Left lobe of liver (tissue), 2 donors: ENCODE measurements at regions not wholly inside any gene's neighbourhood (a gene's known extent, or its start where the extent isn't known, plus 50 kb on each side); places are given as distances from the start of the nearest gene placed in this dataset.
"Not testable (repeated sequence)": the region's sequence is repeated elsewhere in the genome, so short reads cannot be mapped to it uniquely, and the experiment has no call there.

Experiments
- ATAC-seq: fragments of 200-7000 bp; cut with Tn5 transposase; one replicate; pipeline ENCODE4 v1.9.1; 2020; ENCODE audit warnings: mild to moderate bottlenecking, moderate library complexity
- DNase-seq: peaks from one replicate; pipeline ENCODE4 v3.0.0-alpha.2; 2020; ENCODE audit warnings: low spot score
- donor health status: DM: no; HTN: no; CAD: no; lungs with moderate emphysema.
- donor health status: DM: no; HTN: yes; CAD: no.

DNA sequence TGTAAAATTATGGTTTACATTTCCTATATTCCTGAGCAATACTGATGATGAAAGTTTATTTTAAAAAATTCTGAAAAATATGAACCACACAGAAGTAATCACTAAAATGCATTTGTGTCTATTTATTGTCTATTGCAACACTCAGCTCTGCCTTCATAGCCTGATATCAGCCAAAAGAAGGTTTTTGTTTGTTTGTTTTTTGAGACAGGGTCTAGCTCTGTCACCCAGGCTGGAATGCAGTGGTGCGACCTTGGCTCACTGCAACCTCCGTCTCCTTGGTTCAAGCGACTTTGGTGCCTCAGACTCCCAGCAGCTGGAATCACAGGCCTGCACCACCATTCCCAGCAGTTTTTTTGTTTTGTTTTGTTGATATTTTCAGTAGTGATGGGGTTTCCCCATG lies 1560.2 kb downstream of the SI start:
- DNase-seq: no peak
- no peak for ATAC-seq

DNA sequence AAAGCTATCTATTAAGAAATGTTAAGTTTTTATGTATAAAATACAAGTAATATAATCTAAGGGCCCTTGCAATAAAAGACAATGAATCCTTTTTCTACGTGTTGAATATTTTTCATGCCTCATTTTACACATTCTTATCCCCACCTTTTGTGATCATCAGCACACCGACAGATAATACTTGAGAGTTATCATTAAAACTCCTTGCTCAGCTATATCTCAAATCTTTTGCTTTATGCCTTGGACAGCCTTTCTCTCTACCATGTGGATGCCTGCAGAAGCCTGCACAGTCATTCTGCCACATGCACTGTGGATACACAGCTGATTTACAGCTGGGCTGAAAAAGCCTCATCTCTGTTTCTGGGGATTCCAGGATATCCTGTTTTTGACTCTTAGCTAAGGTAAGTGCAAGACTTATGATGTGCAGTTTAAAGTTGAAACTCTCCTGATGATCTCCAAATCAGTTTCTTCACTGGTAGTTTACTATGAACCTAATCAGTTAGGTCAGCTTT lies 1565.1 kb downstream of the SI start:
- ATAC-seq: no peak
- no peak for DNase-seq

DNA sequence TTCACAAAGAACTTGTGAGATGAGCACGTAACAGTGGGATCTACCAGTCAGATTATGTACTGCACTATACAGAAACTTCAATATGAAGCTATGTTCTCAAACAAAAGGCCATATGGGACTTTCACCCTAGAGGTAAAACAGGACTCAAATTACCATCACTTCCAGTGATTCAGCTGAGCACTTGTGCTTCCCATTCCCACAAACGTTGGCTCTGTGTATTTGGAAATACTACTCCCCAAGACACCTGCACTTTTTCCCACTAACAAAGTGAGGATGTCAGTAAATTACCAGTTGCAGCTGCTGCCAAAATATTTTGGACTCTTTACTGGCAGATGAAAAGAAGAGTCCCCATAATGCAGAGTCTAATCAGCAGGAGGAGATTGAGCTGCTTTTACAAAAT lies 1570.1 kb downstream of the SI start:
- no peak for ATAC-seq

DNA sequence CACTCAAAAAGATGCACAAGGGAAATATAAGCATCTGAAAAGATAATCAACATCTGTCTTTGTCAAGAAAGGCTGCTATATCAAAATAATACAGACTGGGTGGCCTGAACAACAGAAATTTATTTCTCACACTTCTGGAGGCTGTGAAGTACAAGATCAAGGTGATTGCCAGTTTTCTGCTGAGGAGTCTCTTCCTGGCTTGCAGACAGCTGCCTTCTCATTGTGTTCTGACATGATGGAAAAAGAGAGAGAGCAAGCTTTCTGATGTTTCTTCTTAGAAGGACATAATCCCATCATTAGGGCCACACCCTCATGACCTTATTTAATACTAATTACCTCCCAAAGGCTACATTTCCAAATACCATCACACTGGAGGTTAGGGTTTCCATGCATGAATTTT lies 1573.3 kb downstream of the SI start:
- ATAC-seq: no peak

More for the DNA sequence above, 1570.1 kb downstream of the SI start:
- no peak for DNase-seq

DNA sequence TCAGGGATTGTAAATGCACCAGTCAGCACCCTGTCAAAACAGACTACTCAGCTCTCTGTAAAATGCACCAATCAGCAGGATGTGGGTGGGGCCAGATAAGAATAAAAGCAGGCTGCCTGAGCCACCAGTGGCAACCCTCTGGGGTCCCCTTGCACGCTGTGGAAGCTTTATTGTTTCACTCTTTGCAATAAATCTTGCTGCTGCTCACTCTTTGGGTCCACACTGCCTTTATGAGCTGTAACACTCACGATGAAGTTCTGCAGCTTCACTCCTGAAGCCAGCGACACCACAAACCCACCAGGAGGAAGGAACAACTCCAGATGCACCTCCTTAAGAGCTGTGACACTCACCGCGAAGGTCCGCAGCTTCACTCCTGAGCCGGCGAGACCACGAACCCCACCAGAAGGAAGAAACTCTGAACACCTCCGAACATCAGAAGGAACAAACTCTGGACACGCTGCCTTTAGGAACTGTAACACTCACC lies 1578.5 kb downstream of the SI start:
- DNase-seq, ATAC-seq: not testable (repeated sequence)

More for the DNA sequence above, 1573.3 kb downstream of the SI start:
- DNase-seq: no peak

DNA sequence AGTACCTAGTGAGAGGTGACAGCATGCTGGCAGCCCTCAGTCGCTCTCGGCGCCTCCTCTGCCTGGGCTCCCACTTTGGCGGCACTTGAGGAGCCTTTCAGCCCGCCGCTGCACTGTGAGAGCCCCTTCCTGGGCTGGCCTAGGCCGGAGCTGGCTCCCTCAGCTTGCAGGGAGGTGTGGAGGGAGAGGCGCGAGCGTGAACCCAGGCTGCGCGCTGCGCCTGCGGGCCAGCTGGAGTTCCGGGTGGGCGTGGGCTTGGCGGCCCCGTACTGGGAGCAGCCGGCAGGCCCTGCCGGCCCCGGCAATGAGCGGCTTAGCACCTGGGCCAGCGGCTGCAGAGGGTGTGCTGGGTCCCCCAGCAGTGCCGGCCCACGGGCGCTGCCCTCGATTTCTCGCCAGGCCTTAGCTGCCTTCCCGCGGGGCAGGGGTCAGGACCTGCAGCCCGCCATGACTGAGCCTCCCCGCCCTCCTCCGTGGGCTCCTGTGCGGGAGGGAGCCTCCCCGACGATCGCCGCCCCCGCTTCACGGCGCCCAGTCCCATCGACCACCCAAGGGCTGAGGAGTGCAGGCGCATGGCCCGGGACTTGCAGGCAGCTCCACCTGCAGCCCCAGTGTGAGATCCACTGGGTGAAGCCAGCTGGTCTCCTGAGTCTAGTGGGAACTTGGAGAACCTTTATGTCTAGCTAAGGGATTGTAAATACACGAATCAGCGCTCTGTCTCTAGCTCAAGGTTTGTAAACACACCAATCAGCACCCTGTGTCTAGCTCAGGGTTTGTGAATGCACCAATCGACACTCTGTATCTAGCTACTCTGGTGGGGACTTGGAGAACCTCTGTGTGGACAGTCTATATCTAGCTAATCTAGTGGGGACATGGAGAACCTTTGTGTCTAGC lies 1579.2 kb downstream of the SI start:
- not testable (repeated sequence) for ATAC-seq, DNase-seq

DNA sequence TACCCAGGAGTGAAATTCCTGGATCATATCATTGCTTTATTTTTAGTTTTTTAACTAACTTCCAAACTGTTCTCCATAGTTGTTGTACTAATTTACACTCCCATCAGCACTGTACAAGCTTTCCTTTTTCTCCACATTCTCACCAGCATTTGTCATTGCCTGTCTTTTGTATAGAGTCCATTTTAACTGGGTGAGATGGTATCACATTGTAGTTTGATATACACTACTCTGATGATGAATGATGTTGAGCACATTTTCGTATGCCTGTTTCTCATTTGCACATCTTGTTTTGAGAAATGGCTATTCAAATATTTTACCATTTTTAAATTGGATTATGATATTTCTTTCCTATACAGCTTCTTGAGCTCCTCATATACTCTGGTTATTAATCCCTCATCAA lies 1586.6 kb downstream of the SI start:
- DNase-seq (no peak), ATAC-seq (no peak)

DNA sequence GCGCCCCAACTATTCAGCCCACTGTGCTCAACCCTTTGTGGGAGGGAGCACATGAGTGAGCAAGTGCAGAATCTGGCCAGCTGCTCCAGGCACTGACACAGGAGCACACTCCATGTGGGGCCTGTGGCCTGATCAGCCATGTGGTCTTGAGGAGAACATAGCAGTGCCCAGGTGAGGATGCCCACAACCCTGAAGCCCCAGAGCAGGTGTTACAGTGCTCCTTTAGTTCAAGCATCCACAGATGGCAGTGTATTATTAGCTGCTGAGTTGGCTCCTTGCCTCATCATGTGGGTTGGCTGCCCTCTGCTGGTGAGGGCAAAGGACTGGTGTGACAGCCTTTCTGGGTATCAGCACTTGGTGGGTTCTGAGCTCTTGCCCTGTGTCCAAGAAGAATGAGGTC lies 1588.2 kb downstream of the SI start:
- peak; percentile 54 for DNase-seq
- peak; percentile 90 for ATAC-seq

DNA sequence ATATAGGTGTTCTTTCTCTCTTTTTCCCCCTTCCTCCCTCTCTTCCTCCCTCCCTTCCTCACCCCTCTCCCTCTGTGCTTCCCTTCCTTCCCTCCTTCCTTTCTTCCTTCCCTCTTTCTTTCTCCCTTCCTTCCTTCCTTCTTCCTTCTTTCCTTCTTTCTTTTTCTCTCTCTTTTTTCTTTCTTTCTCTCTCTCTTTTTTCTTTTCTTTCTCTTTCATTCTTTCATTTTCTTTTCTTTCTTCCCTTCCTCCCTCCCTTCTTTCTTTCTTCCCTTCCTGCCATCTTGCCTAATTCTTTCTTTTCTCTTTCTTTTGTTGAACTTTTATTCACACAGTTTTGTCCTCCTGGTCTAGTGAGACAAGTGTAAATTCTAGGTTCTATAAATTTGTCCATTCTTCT lies 1595.6 kb downstream of the SI start:
- DNase-seq (no peak), ATAC-seq (no peak)

DNA sequence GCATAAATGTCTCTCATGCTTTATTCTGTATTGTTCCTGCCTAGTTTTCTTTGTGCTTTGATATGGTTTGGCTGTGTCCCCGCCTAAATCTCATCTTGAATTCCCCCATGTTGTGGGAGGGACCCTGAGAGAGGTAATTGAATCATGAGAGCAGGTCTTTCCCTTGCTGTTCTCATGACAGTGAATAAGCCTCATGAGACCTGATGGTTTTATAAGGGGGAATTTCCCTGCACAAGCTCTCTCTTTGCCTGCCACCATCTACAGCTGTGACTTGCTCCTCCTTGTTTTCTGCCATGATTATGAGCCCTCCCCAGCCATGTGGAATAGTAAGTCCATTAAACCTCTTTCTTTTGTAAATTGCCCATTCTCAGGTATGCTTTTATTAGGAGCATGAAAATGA lies 1596.6 kb downstream of the SI start:
- ATAC-seq (no peak), DNase-seq (no peak)

DNA sequence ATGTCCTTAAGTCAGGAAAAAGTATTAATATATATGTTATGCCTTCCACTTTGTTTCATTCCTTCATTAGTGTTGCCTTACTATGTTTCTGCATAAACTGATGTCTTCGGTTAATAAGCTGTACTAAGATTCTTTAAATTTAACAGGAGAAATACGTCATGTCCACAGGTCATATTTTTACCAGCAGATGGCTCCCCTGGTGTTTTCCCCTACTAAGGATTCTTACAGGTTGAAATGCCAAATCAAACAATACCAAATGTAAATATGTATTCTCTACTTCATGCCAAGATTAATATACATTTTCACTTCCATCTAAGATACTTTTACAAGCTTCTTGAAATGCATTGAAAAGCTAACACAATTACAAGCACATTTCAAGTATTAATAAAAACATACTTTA lies 1602.1 kb downstream of the SI start:
- DNase-seq: no peak

DNA sequence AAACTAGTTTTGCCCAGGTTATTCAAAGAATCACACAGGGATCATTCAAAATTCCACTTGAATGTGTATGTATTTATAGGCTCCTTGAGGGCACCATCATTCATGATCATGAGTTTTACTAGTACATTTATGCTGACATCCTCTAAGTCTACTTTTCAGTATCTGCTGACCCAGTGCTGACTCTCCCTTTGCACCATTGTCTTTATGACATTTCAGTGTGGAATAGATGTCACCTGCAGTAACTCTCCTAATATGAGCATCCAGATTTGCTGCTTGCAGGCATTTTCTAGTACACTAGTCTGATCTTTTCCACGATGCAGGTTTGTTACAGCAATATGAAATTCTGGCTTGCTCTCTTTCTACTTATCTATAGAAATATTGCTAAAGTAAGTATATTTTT lies 1603.5 kb downstream of the SI start:
- DNase-seq (no peak), ATAC-seq (no peak)

More for the DNA sequence above, 1602.1 kb downstream of the SI start:
- ATAC-seq: peak; percentile 65

DNA sequence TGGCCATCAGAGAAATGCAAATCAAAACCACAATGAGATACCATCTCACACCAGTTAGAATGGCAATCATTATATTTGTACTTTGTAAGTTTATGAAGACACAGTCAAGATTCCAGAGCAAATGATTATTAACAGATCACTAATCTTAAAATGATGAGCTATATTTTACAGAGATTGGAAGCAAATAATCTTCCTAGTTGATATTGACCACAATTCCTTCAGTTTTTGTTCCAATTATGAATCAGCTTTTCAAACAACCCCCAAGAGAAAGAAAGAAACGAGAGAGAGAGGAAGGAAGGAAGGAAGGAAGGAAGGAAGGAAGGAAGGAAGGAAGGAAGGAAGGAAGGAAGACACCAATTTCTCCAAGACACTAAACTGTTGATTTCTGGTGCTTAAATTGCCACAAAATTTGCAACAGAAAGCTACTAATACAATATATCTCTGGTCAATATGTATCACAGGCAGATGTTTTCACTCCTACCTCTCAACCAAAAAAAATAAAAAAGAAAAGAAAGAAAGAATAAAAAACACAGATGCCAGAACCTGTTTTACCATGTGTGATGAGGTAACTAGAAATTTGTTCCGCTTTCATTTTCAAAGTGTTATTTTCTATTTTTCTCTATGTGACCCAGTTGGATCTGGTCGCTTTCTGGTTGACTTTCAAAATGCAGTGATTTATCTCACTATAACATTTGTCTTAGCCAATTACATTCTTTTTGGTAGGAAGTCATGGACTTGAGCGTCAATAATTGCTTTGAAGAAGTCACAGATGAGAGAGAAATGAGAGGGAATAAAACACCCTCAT lies 1609.6 kb downstream of the SI start:
- no peak for DNase-seq
- ATAC-seq: no peak

DNA sequence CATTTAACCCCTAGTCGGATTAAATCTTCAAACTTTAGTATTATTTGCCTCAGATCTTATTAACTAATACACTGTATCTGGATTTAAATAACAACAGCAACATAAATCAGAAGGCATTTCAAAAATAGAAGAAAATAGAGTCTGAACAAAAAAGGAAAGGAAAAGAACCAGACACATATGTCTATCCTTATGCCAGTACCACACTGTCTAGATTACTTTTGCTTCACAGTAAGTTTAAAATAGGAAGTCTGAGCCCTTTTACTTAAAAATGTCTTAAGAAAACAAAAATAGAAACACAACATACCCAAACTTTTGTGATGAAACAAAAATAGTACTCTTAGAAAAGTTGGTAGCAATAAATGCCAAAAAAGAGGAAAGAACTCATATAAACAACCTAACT lies 1615.8 kb downstream of the SI start:
- DNase-seq (no peak), ATAC-seq (no peak)

DNA sequence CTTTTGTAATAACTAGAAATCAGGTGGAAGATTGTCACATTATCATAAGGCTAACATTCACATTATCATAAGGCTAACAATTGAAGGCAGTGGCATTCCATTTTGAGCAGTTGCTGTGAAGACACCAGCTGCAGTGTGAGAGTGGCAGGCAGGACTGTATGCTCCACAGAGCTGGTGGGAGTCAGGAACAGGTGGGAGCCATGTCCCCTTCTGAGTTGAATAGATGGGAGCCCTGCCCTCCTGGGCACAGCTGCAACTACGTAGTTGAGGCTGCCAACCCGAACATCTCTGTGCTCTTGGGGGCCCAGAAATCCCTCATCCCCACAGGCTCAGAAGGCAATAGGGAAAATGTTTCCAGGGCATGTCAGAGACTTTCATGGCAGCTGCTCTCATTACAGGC lies 1627.6 kb downstream of the SI start:
- ATAC-seq (no peak), DNase-seq (no peak)

DNA sequence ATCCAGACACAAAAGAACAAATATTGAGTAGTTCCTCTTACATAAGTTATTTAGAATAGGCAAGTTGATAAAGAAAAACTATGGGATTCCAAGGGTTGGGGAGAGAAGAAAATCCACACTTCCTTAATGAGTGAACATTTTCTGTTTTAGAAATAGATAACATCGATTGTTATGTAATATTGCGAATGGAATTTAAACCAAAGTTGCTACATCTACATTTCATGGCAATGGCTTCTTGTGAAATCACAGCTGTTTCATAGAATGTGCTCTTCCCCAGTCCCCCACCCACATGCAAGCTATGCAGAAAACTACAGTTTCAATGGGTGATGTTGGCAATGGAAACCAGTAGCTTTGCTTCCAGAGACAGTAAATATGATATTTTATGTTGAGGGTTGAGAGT lies 1639.5 kb downstream of the SI start:
- ATAC-seq (no peak), DNase-seq (no peak)

DNA sequence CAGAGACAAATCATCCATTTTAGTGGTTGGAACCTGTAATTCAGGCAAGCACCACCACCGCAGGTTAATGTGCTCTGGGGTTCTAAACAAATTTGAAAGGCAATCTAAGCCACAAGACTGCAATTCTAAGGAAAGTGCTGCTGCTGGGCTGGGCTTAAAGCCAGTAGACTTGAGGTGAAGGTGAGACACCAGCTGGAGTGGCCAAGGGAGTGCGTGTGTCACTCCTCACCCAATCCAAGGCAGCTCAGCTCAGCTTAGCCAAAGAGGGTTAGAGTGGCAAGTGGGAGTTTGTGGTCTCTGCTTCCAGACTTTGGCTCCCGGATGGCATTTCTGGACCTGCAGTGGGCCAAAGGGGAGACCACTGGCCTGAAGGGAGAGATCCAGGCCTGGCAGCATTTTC lies 1655.6 kb downstream of the SI start:
- DNase-seq (no peak), ATAC-seq (no peak)

DNA sequence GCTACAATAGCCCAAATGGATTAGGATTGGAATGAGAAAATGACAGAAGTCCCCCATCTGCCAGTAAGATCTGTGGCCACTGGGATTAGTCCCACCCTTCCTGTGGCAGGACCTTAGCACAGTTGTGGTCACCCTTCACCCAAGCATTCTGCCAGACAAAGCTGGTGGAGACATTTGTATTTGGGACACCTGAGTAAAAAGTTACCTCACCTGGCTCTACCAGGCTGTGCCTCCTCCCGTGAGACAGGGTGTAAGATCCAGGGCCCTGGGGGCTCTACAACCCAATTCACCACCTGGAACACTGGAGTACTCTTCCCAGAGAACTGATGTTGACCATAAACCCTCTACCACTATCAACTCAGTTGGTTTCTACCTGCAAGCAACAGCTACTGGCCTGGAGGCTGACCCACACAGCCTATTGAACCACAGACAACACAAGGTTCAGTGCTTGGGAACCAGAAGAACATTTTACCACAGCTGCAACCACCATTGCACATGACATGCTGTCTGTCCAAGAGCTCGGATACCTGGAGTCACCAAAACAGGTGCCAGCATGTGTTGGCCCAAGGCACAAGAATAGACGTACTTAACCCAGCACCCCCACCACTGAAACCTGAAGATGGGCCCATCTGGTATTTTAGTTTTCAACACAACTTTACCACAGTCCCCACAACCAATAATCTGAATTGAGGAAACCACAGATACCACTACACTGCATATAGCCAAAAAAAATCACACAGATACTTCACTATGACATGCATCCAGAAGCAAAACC lies 1686.7 kb downstream of the SI start:
- DNase-seq: no peak
- no peak for ATAC-seq

DNA sequence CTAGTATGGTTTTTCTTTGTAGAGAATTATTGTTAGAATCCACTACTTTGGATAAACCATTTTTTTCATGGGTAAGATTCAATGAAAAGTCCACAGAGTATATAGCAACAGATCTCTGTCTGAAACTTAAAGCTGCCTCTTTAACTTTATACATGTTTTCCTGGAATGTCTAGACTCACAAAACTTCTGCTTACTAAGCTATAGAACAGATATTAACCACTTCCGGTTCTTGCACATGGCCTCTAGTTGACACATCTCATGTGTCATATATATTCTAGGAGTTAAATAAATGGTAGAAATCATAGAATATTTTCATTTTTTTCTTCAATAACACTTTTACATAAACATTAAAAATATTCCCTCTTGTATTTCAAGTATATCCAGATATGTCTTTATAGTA lies 1693.9 kb downstream of the SI start:
- DNase-seq: no peak
- ATAC-seq: no peak

DNA sequence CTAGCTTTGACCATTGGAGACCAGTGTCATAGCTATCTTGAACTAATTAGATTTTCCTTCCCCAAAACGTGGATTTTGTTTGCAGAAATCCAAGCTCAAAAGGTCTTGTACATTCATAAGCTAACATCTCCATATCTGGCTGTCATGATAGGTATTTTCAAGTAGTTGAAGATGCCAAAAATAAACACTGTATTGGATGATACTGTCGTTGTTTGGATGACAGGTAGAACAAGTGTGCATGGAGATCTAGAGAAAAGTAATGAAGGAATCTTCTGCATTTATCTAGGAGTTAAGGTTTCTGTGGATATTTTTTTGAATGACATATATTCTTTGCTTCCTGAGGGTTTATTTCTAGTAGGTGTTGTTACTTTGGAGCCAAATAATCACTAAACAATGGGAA lies 1696.1 kb downstream of the SI start:
- ATAC-seq (no peak), DNase-seq (no peak)

DNA sequence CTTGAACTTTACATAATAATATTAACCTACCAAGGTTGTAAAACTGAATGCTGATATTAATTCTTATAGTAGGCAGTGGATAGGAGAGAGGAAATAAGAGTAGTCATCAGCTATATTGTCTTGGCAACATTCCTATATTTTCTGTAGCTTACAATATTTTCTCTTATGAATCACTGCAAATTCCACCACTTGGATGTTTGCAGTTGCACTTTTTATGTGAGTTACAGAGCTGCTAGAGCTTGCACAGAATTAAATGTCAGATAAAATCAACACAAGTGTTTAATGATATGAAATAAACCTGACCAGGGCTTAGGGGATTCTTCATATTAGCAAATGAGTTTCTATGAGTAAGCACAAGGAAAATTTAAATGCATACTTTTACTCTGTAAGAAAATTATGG lies 1710.1 kb downstream of the SI start:
- ATAC-seq: no peak
- DNase-seq: no peak
